ENCODE measurements at regions not wholly inside any gene's neighbourhood (a gene's known extent, or its start where the extent isn't known, plus 50 kb on each side); places are given as distances from the start of the nearest gene placed in this dataset.

- TF ChIP-seq CTCF (IDR thresholded peaks at IDR 0.05; ENCODE audit: extremely low read depth in 1 of 2, insufficient read depth in 1 of 2, low read depth in 1 of 2, low read length in 2 of 2) (no peak), POLR2AphosphoS5 (IDR thresholded peaks at IDR 0.05; ENCODE audit: insufficient read depth, low read depth, low read length) (no peak), POLR2A (IDR thresholded peaks at IDR 0.05; ENCODE audit: low read depth, low read length) (no peak), FOS (IDR thresholded peaks at IDR 0.05; ENCODE audit: borderline replicate concordance, insufficient read depth, low read length) (no peak), EZH2 (IDR thresholded peaks at IDR 0.05; ENCODE audit: borderline replicate concordance, low read depth, low read length, severe bottlenecking) (no peak), MAX (IDR thresholded peaks at IDR 0.05; ENCODE audit: insufficient read depth, insufficient read length) (no peak)
Measured at GRCh38 chr15:96771035-96771434, 440.5 kb downstream of the NR2F2 start.

Data from endothelial cell of umbilical vein (primary cell).